Osteoblast (primary cell): ENCODE measurements at regions not wholly inside any gene's neighbourhood (a gene's known extent, or its start where the extent isn't known, plus 50 kb on each side); places are given as distances from the start of the nearest gene placed in this dataset.

Source experiments
- DNase-seq: peaks from one replicate; pipeline ENCODE4 v3.0.0; 2011; ENCODE audit warnings: low spot score, mixed read lengths; ENCODE audit not compliant: insufficient read length; ENCODE audit errors: missing footprints
- H2AFZ ChIP-seq: 2 replicates; pipeline ENCODE4 v1.6.0; 2011; ENCODE audit warnings: mild to moderate bottlenecking, low read length
- H3K27ac ChIP-seq: 2 replicates; pipeline ENCODE4 v1.5.1; 2011; ENCODE audit warnings: mild to moderate bottlenecking, low read depth, low read length, moderate library complexity
- H3K27me3 ChIP-seq: 2 replicates; pipeline ENCODE4 v1.6.0; 2012; ENCODE audit warnings: mild to moderate bottlenecking, control low read depth, inconsistent platforms, low read length, moderate library complexity; ENCODE audit not compliant: insufficient read depth
- H3K36me3 ChIP-seq: 2 replicates; pipeline ENCODE4 v1.5.1; 2011; ENCODE audit warnings: mild to moderate bottlenecking, low read length, control low read depth, moderate library complexity; ENCODE audit not compliant: insufficient read depth
- H3K4me1 ChIP-seq: 2 replicates; pipeline ENCODE4 v1.5.1; 2011; ENCODE audit warnings: mild to moderate bottlenecking, low read length, control low read depth, moderate library complexity; ENCODE audit not compliant: insufficient read depth
- H3K4me2 ChIP-seq: 2 replicates; pipeline ENCODE4 v1.6.0; 2011; ENCODE audit warnings: mild to moderate bottlenecking, low read length; ENCODE audit not compliant: insufficient read depth
- H3K4me3 ChIP-seq: fragments of 200-600 bp; sonication (generic); 3 replicates; pipeline ENCODE4 v1.5.1; 2012; ENCODE audit warnings: mild to moderate bottlenecking, low read length, inconsistent platforms; ENCODE audit not compliant: insufficient read depth
- H3K79me2 ChIP-seq: 2 replicates; pipeline ENCODE4 v1.6.0; 2012; ENCODE audit warnings: mild to moderate bottlenecking, low read length, control low read depth, inconsistent platforms; ENCODE audit not compliant: insufficient read depth
- H3K9me3 ChIP-seq: 2 replicates; pipeline ENCODE4 v1.5.1; 2011; ENCODE audit warnings: low read depth, low read length, control low read depth
- H4K20me1 ChIP-seq: 2 replicates; pipeline ENCODE4 v1.6.0; 2012; ENCODE audit warnings: mild to moderate bottlenecking, low read length, control low read depth; ENCODE audit not compliant: insufficient read depth
- CTCF ChIP-seq: IDR thresholded peaks from 2 replicates; pipeline ENCODE4 v1.5.1; 2011; ENCODE audit warnings: mild to moderate bottlenecking, low read depth, low read length, moderate library complexity; ENCODE audit errors: extremely low read depth

GRCh38 chr2:158015428-158016076, 86.1 kb upstream of the UPP2 start:
- DNase-seq, result no peak
- no peak overlapping the region for H3K4me2 ChIP-seq
- no peaks in the 10 kb centered on the region for H4K20me1 ChIP-seq
- H3K36me3 ChIP-seq, result no peaks in the 10 kb centered on the region
- no peak overlapping the region for H3K27ac ChIP-seq
- no peaks in the 10 kb centered on the region for H3K9me3 ChIP-seq
- peaks cover 14% of the 10 kb centered on the region for H3K27me3 ChIP-seq
- H3K4me3 ChIP-seq, result no peak overlapping the region
- no peak overlapping the region for H2AFZ ChIP-seq
- H3K79me2 ChIP-seq, result no peaks in the 10 kb centered on the region
- H3K4me1 ChIP-seq, result no peaks in the 10 kb centered on the region
- no peak for TF ChIP-seq CTCF

- H3K4me1 ChIP-seq, result no peaks in the 10 kb centered on the region
- peaks cover 11% of the 10 kb centered on the region for H3K27me3 ChIP-seq
- no peaks in the 10 kb centered on the region for H4K20me1 ChIP-seq
- TF ChIP-seq CTCF, result no peak
- H3K4me3 ChIP-seq, result no peak overlapping the region
- DNase-seq, result no peak
- H3K4me2 ChIP-seq, result no peak overlapping the region
- no peaks in the 10 kb centered on the region for H3K36me3 ChIP-seq
- H2AFZ ChIP-seq, result peak overlapping the region; percentile 28
- H3K27ac ChIP-seq, result no peak overlapping the region
- H3K9me3 ChIP-seq, result no peaks in the 10 kb centered on the region
- H3K79me2 ChIP-seq, result no peaks in the 10 kb centered on the region
These were observed 87.8 kb upstream of the UPP2 start for GRCh38 chr2:158013891-158014290.

- Histone ChIP-seq H3K79me2 (no peaks in the 10 kb centered on the region), H3K4me1 (no peaks in the 10 kb centered on the region), H3K9me3 (no peaks in the 10 kb centered on the region), H3K4me3 (no peak overlapping the region), H4K20me1 (no peaks in the 10 kb centered on the region), H2AFZ (no peak overlapping the region), H3K4me2 (no peak overlapping the region), H3K27ac (no peak overlapping the region), H3K27me3 (peaks cover 4% of the 10 kb centered on the region), H3K36me3 (no peaks in the 10 kb centered on the region)
- no peak for TF ChIP-seq CTCF
- no peak for DNase-seq
These were observed 90.5 kb upstream of the UPP2 start for GRCh38 chr2:158011055-158011771.

- no peaks in the 10 kb centered on the region for H3K79me2 ChIP-seq
- no peak for TF ChIP-seq CTCF
- H3K36me3 ChIP-seq, result no peaks in the 10 kb centered on the region
These were observed 92.3 kb upstream of the UPP2 start for GRCh38 chr2:158009399-158009798.

More at GRCh38 chr2:158009399-158009798, 92.3 kb upstream of the UPP2 start:
- Histone ChIP-seq H3K4me3 (no peak overlapping the region), H3K27ac (no peak overlapping the region), H3K4me2 (no peak overlapping the region), H4K20me1 (no peaks in the 10 kb centered on the region), H3K27me3 (peaks cover 4% of the 10 kb centered on the region), H3K4me1 (no peaks in the 10 kb centered on the region), H2AFZ (no peak overlapping the region), H3K9me3 (no peaks in the 10 kb centered on the region)
- DNase-seq, result no peak
